SK-N-MC (cell line): ENCODE measurements at regions not wholly inside any gene's neighbourhood (a gene's known extent, or its start where the extent isn't known, plus 50 kb on each side); places are given as distances from the start of the nearest gene placed in this dataset.

Experiments used
- DNase-seq: peaks from one replicate; pipeline ENCODE4 v3.0.0-alpha.2; 2011; ENCODE audit warnings: low read depth, low spot score
- H3K27ac ChIP-seq: fragments of 200-600 bp; sonication (generic); 2 replicates; pipeline ENCODE4 v1.5.1; 2016; ENCODE audit warnings: mixed run types
- H3K36me3 ChIP-seq: fragments of 200-600 bp; sonication (generic); 2 replicates; pipeline ENCODE4 v1.6.1; 2017; ENCODE audit warnings: antibody characterized with exemption, low read length, mixed read lengths; ENCODE audit not compliant: insufficient read depth
- H3K4me3 ChIP-seq: fragments of 200-600 bp; sonication (generic); 2 replicates; pipeline ENCODE4 v1.5.1; 2016
- H3K9ac ChIP-seq: fragments of 200-600 bp; sonication (generic); 2 replicates; pipeline ENCODE4 v1.8.0; 2017; ENCODE audit warnings: mixed run types, mixed read lengths; ENCODE audit not compliant: insufficient read length
- H3K9me3 ChIP-seq: fragments of 200-600 bp; sonication (generic); 2 replicates; pipeline ENCODE4 v1.6.1; 2017; ENCODE audit warnings: low read depth, mild to moderate bottlenecking, antibody characterized with exemption, low read length, moderate library complexity, mixed read lengths
- EZH2 ChIP-seq: fragments of 200-600 bp; sonication (generic); IDR thresholded peaks from one replicate; pipeline ENCODE4 v1.6.1; 2017; ENCODE audit warnings: antibody characterized with exemption
- FOXP2 ChIP-seq: optimal IDR thresholded peaks from 2 replicates; pipeline ENCODE3; 2011; ENCODE audit warnings: mild to moderate bottlenecking, moderate library complexity; ENCODE audit not compliant: insufficient read depth; ENCODE audit errors: extremely low read length, control extremely low read depth
- POLR2AphosphoS5 ChIP-seq: IDR thresholded peaks from 2 replicates; pipeline ENCODE4 v1.6.1; 2012; ENCODE audit warnings: mild to moderate bottlenecking, low read depth, low read length, borderline replicate concordance

- Histone ChIP-seq H3K4me3 (no peak overlapping the region), H3K36me3 (no peaks in the 10 kb centered on the region), H3K27ac (no peak overlapping the region), H3K9me3 (no peaks in the 10 kb centered on the region), H3K9ac (no peak overlapping the region)
- DNase-seq, result no peak
- TF ChIP-seq EZH2 (no peak), FOXP2 (no peak), POLR2AphosphoS5 (no peak)
These were observed 215.5 kb upstream of the SERP2 start for GRCh38 chr13:44158098-44158521.

- Histone ChIP-seq H3K27ac (no peak overlapping the region), H3K9ac (no peak overlapping the region)
These were observed 214.6 kb upstream of the SERP2 start for GRCh38 chr13:44158881-44159632.

GRCh38 chr13:44159633-44160279, 213.9 kb upstream of the SERP2 start:
- Histone ChIP-seq H3K36me3 (no peaks in the 10 kb centered on the region), H3K9ac (no peak overlapping the region), H3K27ac (no peak overlapping the region), H3K4me3 (no peak overlapping the region), H3K9me3 (no peaks in the 10 kb centered on the region)
- TF ChIP-seq EZH2, result no peak
- TF ChIP-seq POLR2AphosphoS5, result no peak
- TF ChIP-seq FOXP2, result no peak
- no peak for DNase-seq

More at GRCh38 chr13:44158881-44159632, 214.6 kb upstream of the SERP2 start:
- DNase-seq, result no peak
- H3K4me3 ChIP-seq, result no peak overlapping the region
- no peak for TF ChIP-seq FOXP2
- no peak for TF ChIP-seq EZH2
- no peak for TF ChIP-seq POLR2AphosphoS5
- no peaks in the 10 kb centered on the region for H3K9me3 ChIP-seq
- no peaks in the 10 kb centered on the region for H3K36me3 ChIP-seq

GRCh38 chr13:44160591-44161191, 212.9 kb upstream of the SERP2 start:
- DNase-seq, result no peak
- no peak overlapping the region for H3K9ac ChIP-seq
- TF ChIP-seq FOXP2 (no peak), EZH2 (no peak), POLR2AphosphoS5 (no peak)

GRCh38 chr13:44163108-44163507, 210.5 kb upstream of the SERP2 start:
- Histone ChIP-seq H3K27ac (no peak overlapping the region), H3K9me3 (no peaks in the 10 kb centered on the region), H3K36me3 (no peaks in the 10 kb centered on the region), H3K4me3 (no peak overlapping the region), H3K9ac (no peak overlapping the region)
- no peak for TF ChIP-seq FOXP2
- TF ChIP-seq EZH2, result no peak
- TF ChIP-seq POLR2AphosphoS5, result no peak
- no peak for DNase-seq

More at GRCh38 chr13:44160591-44161191, 212.9 kb upstream of the SERP2 start:
- no peaks in the 10 kb centered on the region for H3K36me3 ChIP-seq
- no peak overlapping the region for H3K4me3 ChIP-seq
- no peak overlapping the region for H3K27ac ChIP-seq
- H3K9me3 ChIP-seq, result no peaks in the 10 kb centered on the region

GRCh38 chr13:44165221-44165888, 208.3 kb upstream of the SERP2 start:
- Histone ChIP-seq H3K27ac (no peak overlapping the region), H3K9me3 (no peaks in the 10 kb centered on the region), H3K9ac (no peak overlapping the region), H3K4me3 (no peak overlapping the region), H3K36me3 (no peaks in the 10 kb centered on the region)
- DNase-seq, result no peak
- TF ChIP-seq EZH2 (no peak), FOXP2 (no peak), POLR2AphosphoS5 (no peak)

- Histone ChIP-seq H3K27ac (no peak overlapping the region), H3K36me3 (no peaks in the 10 kb centered on the region)
- no peak for DNase-seq
These were observed 207.6 kb upstream of the SERP2 start for GRCh38 chr13:44165889-44166496.

More at GRCh38 chr13:44165889-44166496, 207.6 kb upstream of the SERP2 start:
- no peak overlapping the region for H3K4me3 ChIP-seq
- no peak for TF ChIP-seq EZH2
- no peak for TF ChIP-seq FOXP2
- TF ChIP-seq POLR2AphosphoS5, result no peak
- no peaks in the 10 kb centered on the region for H3K9me3 ChIP-seq
- no peak overlapping the region for H3K9ac ChIP-seq
